HG03439 (cell line): ENCODE measurements at regions not wholly inside any gene's neighbourhood (a gene's known extent, or its start where the extent isn't known, plus 50 kb on each side); places are given as distances from the start of the nearest gene placed in this dataset.
"Not testable (repeated sequence)": the region's sequence is repeated elsewhere in the genome, so short reads cannot be mapped to it uniquely, and the experiment has no call there.

Source experiments
- ATAC-seq: cut with Tn5 transposase; IDR thresholded peaks from one replicate; pipeline ENCODE4 v1.9.1; 2021; ENCODE audit warnings: mild to moderate bottlenecking, moderate library complexity; ENCODE audit not compliant: unreplicated experiment

GRCh38 chr12:86647800-86648199, 391.6 kb upstream of the MGAT4C start:
- no peak for ATAC-seq

- no peak for ATAC-seq
Measured at GRCh38 chr12:86634456-86635410, 378.5 kb upstream of the MGAT4C start.

- no peak for ATAC-seq
Measured at GRCh38 chr12:86627001-86627400, 370.8 kb upstream of the MGAT4C start.

GRCh38 chr12:86623267-86623666, 367.1 kb upstream of the MGAT4C start:
- ATAC-seq = no peak

GRCh38 chr12:86621957-86622356, 365.8 kb upstream of the MGAT4C start:
- no peak for ATAC-seq

GRCh38 chr12:86613311-86613710, 357.1 kb upstream of the MGAT4C start:
- ATAC-seq = no peak

GRCh38 chr12:86608638-86609037, 352.4 kb upstream of the MGAT4C start:
- ATAC-seq = no peak

GRCh38 chr12:86601550-86602308, 345.5 kb upstream of the MGAT4C start:
- ATAC-seq = no peak

- ATAC-seq = no peak
Measured at GRCh38 chr12:86600664-86601231, 344.6 kb upstream of the MGAT4C start.

GRCh38 chr12:86597431-86597830, 341.2 kb upstream of the MGAT4C start:
- ATAC-seq = no peak

GRCh38 chr12:86590296-86590695, 334.1 kb upstream of the MGAT4C start:
- no peak for ATAC-seq

- no peak for ATAC-seq
Measured at GRCh38 chr12:86574143-86574542, 318.0 kb upstream of the MGAT4C start.

- no peak for ATAC-seq
Measured at GRCh38 chr12:86572455-86572854, 316.3 kb upstream of the MGAT4C start.

- no peak for ATAC-seq
Measured at GRCh38 chr12:86565038-86565437, 308.8 kb upstream of the MGAT4C start.

- ATAC-seq = not testable (repeated sequence)
Measured at GRCh38 chr12:86555491-86555890, 299.3 kb upstream of the MGAT4C start.

GRCh38 chr12:86551146-86551571, 295.0 kb upstream of the MGAT4C start:
- ATAC-seq = no peak

GRCh38 chr12:86550218-86551145, 294.3 kb upstream of the MGAT4C start:
- ATAC-seq = no peak

GRCh38 chr12:86543716-86544115, 287.5 kb upstream of the MGAT4C start:
- no peak for ATAC-seq

- ATAC-seq = no peak
Measured at GRCh38 chr12:86530996-86531655, 274.9 kb upstream of the MGAT4C start.

GRCh38 chr12:86526060-86526595, 269.9 kb upstream of the MGAT4C start:
- no peak for ATAC-seq
